ENCODE measurements at regions not wholly inside any gene's neighbourhood (a gene's known extent, or its start where the extent isn't known, plus 50 kb on each side); places are given as distances from the start of the nearest gene placed in this dataset.

DNA sequence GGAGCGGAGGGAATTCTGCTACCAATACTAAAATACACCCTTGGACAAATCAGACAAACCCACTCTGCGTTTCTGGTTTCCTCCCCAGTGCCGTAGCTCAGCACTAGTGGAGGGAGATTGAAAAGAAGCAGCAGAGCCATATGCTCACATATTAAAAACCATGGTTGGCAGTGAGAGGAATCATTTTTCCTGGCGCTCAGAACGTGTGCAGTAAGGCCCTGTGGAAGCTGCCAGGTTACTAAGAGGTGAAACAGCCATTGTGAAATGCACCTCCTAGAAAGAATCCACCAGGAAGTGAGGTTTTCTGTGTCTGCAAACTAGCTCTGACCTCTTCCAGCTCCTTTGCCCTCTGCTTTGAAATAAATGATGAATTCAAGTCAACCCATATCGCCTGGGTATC, 177.2 kb downstream of the ERCC6L2 start:
- Mint-ChIP-seq H3K36me3 (peaks cover 6% of the 10 kb centered on the region), H3K27ac (no peak overlapping the region), H3K4me1 (peaks cover 23% of the 10 kb centered on the region)

DNA sequence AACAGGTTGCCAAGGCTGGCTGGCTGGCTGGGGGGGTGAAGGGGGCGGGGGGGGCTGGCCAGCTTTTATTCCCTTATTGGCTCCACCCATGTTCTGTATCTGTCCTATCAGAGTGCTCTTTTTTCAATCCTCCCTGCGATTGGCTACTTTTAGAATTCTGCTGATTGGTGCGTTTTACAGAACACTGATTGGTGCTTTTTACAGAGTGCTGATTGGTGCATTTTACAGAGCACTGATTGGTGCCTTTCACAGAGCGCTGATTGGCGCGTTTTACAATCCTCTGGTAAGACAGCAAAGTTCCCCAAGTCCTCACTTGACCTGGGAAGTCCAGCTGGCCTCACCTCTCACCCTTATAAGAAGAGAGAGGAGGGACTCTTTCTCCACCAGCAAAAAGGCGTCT, 175.9 kb downstream of the ERCC6L2 start:
- H3K9me3 Mint-ChIP-seq, result peaks cover 1% of the 10 kb centered on the region

More for the DNA sequence above, 177.2 kb downstream of the ERCC6L2 start:
- H3K9me3 Mint-ChIP-seq, result peaks cover 6% of the 10 kb centered on the region
- DNase-seq, result no peak
- no peak overlapping the region for H3K4me3 Mint-ChIP-seq
- H3K27me3 Mint-ChIP-seq, result no peaks in the 10 kb centered on the region

DNA sequence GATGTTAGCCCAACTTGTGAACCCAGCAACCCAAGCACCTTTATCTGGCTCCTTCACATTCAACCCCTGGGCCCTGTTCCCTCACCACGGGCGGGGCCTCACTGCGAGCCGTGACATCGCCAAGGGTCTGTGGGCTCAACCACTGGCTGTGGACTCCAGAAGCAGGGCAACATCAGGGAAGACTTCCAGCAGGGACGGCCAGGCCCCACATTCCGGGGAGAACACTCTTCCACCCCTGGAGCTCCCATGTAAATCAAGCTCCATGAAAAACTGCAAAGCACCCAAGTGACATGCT, 175.3 kb downstream of the ERCC6L2 start:
- Mint-ChIP-seq H3K27me3 (no peaks in the 10 kb centered on the region), H3K4me3 (no peak overlapping the region), H3K36me3 (peaks cover 3% of the 10 kb centered on the region), H3K4me1 (peaks cover 18% of the 10 kb centered on the region), H3K9me3 (peaks cover 1% of the 10 kb centered on the region), H3K27ac (no peak overlapping the region)
- no peak for DNase-seq

More for the DNA sequence above, 175.9 kb downstream of the ERCC6L2 start:
- H3K4me3 Mint-ChIP-seq, result no peak overlapping the region
- H3K27ac Mint-ChIP-seq, result no peak overlapping the region
- H3K4me1 Mint-ChIP-seq, result peaks cover 18% of the 10 kb centered on the region
- no peaks in the 10 kb centered on the region for H3K27me3 Mint-ChIP-seq
- no peak for DNase-seq
- H3K36me3 Mint-ChIP-seq, result peaks cover 3% of the 10 kb centered on the region

DNA sequence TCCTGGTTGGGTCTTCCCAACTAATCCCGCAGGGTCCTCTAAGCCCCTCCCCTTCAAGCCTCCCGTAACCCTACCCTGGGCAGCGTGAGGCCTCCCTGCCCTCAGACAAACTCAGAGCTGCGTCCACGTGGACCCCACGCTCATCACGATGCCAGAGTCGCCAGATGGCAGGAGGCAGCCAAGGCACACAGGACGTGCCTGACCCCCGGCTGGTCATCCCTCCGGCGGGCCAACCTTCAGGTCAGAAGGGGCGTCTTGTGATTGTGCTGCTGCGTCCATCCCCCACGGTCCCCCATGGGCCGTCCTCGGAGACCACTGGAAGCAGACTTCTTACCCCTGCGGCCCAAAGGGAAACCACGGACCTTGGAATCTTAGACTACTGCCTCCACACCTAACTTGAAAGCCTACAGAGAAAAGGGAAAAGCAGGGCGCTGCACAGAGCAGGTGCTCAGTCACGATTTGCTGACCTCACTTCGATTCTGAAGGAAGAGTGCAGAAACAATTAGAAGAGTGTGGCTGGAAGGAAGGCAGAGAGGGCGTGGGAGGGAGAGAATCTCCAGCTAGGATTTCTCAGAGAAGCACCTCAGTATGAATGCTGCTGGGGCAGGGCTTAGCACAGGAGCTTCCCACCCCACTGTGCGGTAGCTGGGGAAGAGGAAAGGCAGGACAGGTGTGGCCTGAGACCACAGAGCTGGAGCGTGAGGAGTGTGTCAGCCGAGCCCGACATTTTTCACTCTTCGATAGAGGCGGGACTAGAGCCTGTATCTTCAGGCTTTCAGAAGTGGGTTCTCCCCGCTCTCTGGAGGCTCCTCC, 174.8 kb downstream of the ERCC6L2 start:
- peaks cover 18% of the 10 kb centered on the region for H3K4me1 Mint-ChIP-seq
- no peak overlapping the region for H3K27ac Mint-ChIP-seq
- no peak for DNase-seq
- H3K27me3 Mint-ChIP-seq, result no peaks in the 10 kb centered on the region
- H3K4me3 Mint-ChIP-seq, result no peak overlapping the region
- H3K36me3 Mint-ChIP-seq, result peaks cover 3% of the 10 kb centered on the region
- H3K9me3 Mint-ChIP-seq, result peaks cover 1% of the 10 kb centered on the region

DNA sequence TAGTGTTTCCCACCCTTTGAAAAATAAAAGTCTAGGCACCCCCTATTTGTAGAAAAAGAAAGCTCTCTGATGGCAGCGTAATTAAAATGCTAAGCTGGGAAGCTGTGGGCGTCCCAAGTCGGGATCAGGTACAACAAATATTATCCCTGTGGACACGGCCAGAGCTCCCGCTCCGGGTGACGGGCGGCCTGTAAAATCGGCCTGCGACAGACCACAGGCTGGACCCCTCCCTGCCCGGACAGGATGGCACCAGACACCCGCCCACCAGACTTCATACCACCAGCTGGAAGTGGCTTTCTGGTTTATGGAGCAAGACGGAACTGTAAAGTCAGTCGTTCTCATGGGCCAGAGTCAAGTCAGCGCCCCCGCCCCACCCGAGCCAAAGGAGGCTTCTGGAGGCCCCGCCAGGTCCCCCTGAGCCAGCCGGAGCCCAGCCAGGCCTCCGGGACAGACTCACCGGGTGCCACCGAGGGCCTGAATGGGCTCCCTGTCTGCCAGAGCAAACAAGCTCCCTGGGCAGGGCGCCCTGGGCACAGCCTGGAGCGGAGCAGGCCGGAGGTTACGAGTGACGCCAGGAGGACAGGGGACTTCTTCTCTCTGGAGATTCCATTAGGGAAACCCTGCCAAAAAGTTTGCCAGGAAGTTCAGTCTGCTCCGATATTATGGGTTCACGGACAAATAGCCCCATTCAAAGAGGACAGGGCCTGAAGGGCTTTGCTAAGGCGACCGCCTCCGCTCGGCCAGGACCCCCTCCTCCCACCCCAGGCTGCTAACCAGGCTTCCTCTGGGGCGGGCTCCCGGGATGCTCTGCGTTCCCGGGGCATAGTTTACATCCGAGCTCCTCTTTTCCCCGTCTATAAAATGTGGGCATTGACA, 173.7 kb downstream of the ERCC6L2 start:
- H3K27me3 Mint-ChIP-seq, result no peaks in the 10 kb centered on the region

DNA sequence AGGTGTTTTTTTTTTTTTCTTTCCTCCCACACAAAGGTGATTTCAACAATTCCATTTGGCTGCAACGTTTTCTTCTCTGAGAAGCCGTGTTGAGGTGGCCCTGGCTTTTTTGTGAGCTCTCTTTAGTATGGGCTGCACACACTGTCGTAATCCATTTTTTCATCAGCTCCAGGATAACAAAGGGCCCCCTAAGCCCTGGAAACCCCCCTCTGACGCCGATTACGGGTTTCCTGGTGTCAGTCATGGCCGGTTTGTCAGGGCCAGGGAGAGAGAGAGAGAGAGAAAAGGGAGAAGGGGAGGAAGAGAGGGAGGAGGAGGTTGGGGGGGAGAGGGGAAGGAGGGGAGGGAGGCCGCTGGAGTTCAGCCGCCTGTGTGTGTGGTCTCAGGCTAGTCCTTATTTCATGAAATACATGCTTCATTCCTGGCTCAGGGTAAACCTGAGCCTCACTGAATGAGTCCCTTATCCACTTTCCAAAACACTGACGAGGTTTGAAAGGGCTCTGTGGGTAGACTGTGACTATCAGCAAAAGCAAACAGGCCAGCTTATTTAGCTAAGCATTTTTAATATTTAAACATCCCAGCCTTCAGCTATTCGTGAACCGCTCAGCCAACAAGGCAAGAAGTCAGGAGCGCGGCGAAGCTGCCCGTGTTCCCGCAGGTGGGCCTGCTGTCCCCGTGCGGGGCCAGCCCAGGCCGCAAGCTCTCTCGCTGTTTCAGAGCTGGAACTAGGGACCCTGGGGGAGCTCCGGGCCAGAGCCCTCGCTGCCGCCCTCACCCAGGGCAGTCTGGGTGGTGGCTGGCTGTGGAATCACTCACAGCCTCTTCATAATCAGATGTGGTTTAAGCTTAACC, 172.8 kb downstream of the ERCC6L2 start:
- peak overlapping the region; percentile 96 for H3K27ac Mint-ChIP-seq
- peaks cover 16% of the 10 kb centered on the region for H3K4me1 Mint-ChIP-seq
- H3K36me3 Mint-ChIP-seq, result no peaks in the 10 kb centered on the region
- peak; percentile 68 for DNase-seq
- H3K27me3 Mint-ChIP-seq, result no peaks in the 10 kb centered on the region
- H3K4me3 Mint-ChIP-seq, result peak overlapping the region; percentile 47
- H3K9me3 Mint-ChIP-seq, result no peaks in the 10 kb centered on the region

More for the DNA sequence above, 173.7 kb downstream of the ERCC6L2 start:
- Mint-ChIP-seq H3K36me3 (peaks cover 3% of the 10 kb centered on the region), H3K9me3 (peaks cover under 1% of the 10 kb centered on the region), H3K27ac (peak overlapping the region; percentile 96), H3K4me1 (peaks cover 18% of the 10 kb centered on the region), H3K4me3 (no peak overlapping the region)
- DNase-seq, result no peak

DNA sequence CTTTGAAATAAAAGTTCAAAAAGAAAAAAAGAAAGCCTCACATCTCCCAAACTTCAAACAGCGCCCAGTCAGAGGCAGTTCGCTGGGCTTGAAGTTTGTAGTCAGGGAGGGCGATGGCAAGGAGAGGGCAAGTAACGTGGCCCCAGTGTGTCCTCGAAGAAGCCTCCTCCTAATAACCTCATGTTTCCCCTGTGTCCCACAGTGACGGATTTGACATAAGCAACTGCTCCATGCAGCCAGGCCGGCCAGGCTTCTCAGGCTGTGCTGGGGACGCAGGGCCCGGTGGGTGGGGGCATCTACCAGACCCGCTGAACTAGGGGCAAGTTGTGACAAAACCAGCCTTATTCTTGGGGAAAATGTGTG, 172.2 kb downstream of the ERCC6L2 start:
- DNase-seq, result peak; percentile 48

DNA sequence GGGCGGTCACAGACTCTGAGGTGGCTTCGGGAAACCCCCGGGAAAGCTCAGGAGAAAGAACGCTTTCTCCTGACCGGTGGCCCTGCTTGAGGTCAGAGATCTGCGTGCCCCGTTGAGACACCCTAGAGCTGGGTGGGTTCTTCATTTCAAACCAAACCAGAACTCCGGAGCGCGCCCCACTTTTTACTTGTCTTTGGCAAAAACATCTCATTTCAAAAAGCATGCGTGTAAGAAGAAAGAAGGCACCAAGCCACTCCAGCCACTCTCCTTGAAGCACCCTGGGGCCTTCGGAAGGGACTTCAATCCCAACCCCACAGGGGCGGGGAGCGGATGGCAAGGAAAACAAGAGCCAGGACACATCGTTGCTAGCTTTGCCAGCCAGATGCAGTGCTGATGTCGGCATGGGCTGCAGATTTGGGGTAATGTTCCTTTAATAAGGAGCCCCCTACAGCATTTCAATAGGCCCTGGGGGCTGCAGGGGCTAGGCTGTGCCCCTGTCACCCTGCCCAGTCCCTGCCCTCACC, 171.7 kb downstream of the ERCC6L2 start:
- no peaks in the 10 kb centered on the region for H3K27me3 Mint-ChIP-seq
- peaks cover 16% of the 10 kb centered on the region for H3K4me1 Mint-ChIP-seq
- no peak overlapping the region for H3K4me3 Mint-ChIP-seq
- no peaks in the 10 kb centered on the region for H3K36me3 Mint-ChIP-seq
- no peak for DNase-seq
- no peaks in the 10 kb centered on the region for H3K9me3 Mint-ChIP-seq
- peak overlapping the region; percentile 96 for H3K27ac Mint-ChIP-seq

More for the DNA sequence above, 172.2 kb downstream of the ERCC6L2 start:
- peaks cover 16% of the 10 kb centered on the region for H3K4me1 Mint-ChIP-seq
- no peaks in the 10 kb centered on the region for H3K27me3 Mint-ChIP-seq
- no peaks in the 10 kb centered on the region for H3K9me3 Mint-ChIP-seq
- no peaks in the 10 kb centered on the region for H3K36me3 Mint-ChIP-seq
- peak overlapping the region; percentile 96 for H3K27ac Mint-ChIP-seq
- H3K4me3 Mint-ChIP-seq, result no peak overlapping the region

DNA sequence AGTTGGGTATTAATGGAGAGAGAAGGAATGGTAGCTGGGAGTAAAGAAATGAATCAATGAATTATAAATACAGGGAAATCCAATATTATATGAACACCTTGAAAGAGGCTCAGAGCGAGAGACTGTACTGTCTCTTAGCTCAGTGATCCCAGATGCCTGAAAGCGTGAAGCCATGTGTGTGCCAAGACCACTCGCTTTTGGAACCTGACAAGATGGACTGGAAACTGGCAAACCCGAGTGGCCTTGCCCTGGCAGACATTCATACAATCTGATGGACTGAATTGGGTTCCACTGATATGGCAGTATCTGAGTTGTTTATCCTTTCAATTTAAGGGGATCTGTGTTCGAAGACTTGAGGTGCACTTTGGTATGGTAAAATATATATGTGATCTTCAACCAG, 170.3 kb downstream of the ERCC6L2 start:
- H3K9me3 Mint-ChIP-seq, result no peaks in the 10 kb centered on the region
- H3K36me3 Mint-ChIP-seq, result no peaks in the 10 kb centered on the region
- no peak for DNase-seq
- no peaks in the 10 kb centered on the region for H3K27me3 Mint-ChIP-seq
- peaks cover 16% of the 10 kb centered on the region for H3K4me1 Mint-ChIP-seq
- H3K27ac Mint-ChIP-seq, result no peak overlapping the region
- no peak overlapping the region for H3K4me3 Mint-ChIP-seq

DNA sequence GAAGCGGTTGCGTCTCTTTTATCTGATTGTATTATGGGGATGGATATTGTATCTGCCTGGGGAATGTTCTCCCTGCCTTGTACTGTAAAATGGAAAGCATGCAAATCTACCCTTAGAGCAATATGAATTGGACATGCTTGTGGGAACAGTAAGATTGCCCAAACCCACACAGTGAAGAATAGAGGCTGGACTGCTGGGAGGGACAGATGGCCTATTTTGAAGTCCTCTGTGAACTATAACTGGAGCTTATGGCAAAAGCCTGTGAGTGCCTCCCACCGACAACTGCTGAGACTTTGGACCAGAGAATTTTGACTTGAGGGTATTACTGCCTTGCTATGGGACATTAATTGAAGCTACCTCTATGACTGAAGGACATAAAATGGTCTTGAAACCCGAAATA, 168.9 kb downstream of the ERCC6L2 start:
- Mint-ChIP-seq H3K4me1 (peaks cover 16% of the 10 kb centered on the region), H3K4me3 (no peak overlapping the region), H3K27ac (no peak overlapping the region), H3K27me3 (no peaks in the 10 kb centered on the region), H3K9me3 (peaks cover 2% of the 10 kb centered on the region), H3K36me3 (peaks cover under 1% of the 10 kb centered on the region)
- no peak for DNase-seq

DNA sequence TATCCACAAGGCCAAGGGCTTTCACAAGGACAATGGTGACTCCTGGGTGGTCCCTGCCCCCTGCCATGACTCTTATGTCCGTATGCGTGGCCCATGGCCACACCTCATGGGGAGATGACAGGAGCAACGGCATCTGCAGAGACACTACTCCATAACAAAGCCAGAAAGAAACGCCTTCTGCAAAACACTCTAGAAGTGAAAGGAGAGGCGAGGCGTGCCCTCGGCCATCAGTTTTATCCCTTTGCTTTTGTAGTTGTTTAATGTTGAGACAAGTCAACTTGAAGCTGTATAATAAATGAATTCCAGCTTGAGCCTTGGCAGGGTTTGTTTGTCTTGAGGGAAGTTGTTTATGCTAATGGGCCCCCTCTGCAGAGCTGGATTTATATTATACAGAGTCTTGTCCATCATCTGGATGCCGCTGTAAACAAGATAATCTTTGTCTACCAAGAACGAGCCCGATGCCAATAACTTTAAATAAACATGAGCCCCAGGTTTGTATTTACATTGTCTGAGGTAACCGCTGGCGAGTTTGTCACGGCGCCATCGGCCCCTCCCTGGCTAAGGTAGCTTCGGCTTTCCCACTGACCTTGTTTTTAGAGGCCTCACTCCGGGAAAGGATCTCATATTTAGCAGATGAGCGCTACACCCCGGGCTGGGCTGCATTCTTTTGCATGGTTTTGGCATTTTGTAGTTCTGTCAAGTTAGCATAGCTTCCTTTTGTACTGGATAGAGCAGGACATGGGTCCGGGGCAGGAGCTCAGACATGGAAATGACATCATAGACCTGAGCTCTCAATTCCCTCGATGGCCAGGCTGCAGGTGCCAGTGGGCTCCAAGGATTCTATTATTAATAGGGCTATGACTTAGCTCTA, 165.3 kb downstream of the ERCC6L2 start:
- Mint-ChIP-seq H3K27me3 (no peaks in the 10 kb centered on the region), H3K27ac (no peak overlapping the region), H3K4me3 (no peak overlapping the region), H3K4me1 (no peaks in the 10 kb centered on the region), H3K36me3 (peaks cover 17% of the 10 kb centered on the region), H3K9me3 (peaks cover 19% of the 10 kb centered on the region)
- DNase-seq, result no peak

DNA sequence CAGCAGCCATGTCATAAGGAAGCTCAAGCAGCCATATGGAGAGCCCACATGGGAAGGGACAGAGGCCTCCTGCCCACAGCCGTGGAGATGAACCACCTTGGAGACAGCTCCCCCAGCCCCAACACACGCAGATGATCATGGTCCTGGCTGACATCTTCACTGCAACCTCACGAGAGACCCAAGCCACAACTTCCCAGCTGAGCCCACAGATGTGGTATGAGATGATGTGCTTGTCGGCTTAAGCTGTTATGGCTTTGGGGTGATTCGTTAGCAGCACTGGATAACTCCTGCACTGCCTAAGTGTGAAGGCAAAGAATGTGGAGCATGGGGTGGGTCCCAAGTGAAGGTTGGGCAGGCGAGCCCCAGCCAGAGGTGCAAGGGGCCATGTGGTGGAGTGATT, 163.4 kb downstream of the ERCC6L2 start:
- Mint-ChIP-seq H3K27me3 (no peaks in the 10 kb centered on the region), H3K36me3 (peaks cover 17% of the 10 kb centered on the region), H3K9me3 (peaks cover 23% of the 10 kb centered on the region), H3K4me1 (no peaks in the 10 kb centered on the region), H3K27ac (no peak overlapping the region), H3K4me3 (no peak overlapping the region)
- DNase-seq, result no peak

DNA sequence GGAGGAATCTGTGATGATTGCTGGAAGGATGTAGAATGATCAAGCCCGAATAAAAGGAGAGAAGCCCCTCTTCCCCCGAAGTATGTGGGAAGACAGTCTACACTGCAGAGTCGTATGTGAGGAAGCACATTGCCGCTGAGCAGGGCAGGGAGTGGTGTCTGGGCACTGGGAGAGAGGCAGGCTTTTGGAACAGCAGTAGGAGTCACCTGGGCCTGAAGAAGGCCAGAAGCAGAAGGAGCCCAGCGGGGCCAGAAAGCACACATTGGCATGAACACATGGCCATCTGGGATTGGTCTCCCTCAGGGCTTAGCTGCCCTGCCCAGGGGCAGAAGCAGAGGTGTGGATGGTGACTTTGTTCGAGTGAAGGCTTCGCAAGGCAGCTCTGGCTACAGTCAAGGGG, 162.8 kb downstream of the ERCC6L2 start:
- Mint-ChIP-seq H3K9me3 (peaks cover 23% of the 10 kb centered on the region), H3K27me3 (no peaks in the 10 kb centered on the region), H3K4me3 (no peak overlapping the region), H3K27ac (no peak overlapping the region), H3K4me1 (no peaks in the 10 kb centered on the region), H3K36me3 (peaks cover 17% of the 10 kb centered on the region)
- DNase-seq, result no peak

DNA sequence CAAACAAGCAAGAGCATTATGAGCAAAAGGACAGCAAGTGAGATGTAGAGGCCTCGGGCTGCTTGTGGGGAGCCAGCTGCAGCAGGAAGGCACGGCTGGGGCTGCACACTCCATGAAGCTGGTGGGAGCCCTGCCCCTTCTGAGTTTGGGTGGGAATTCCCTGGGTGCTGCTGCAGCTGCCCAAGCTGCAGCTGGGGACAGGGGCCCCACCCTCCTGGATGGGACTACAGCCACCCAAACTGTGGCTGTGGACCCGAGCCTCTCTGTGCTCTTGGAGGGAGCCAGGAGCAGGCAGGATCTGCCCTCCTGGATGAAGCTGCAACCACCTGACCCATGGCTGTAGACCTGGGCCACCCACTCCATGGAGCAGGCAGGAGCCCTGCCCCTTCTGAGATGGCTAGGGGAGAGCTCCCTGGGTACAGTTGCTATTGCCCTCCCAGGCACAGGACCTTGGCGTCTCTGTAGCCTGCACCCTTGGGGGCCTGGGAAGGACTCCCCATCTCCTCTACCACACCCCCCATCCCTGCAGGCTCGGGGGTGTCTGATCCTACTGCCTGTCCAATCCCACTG, 159.1 kb downstream of the ERCC6L2 start:
- Mint-ChIP-seq H3K27me3 (no peaks in the 10 kb centered on the region), H3K36me3 (peaks cover 17% of the 10 kb centered on the region), H3K9me3 (peaks cover 21% of the 10 kb centered on the region), H3K27ac (no peak overlapping the region), H3K4me3 (no peak overlapping the region), H3K4me1 (no peaks in the 10 kb centered on the region)
- no peak for DNase-seq
